HCT116 (cell line): ENCODE measurements at regions not wholly inside any gene's neighbourhood (a gene's known extent, or its start where the extent isn't known, plus 50 kb on each side); places are given as distances from the start of the nearest gene placed in this dataset.

Experiments
- ATAC-seq: fragments of 200-7000 bp; cut with Tn5 transposase; 2 replicates; pipeline ENCODE4 v1.9.1; 2020; ENCODE audit warnings: mild to moderate bottlenecking, moderate library complexity
- BruUV-seq: library from RNA; stranded (reverse); fragments of 400-500 nt; replicated peaks from 2 replicates; lab custom pipeline; 2021; lab: Mats Ljungman, UMichigan
- CTCF ChIA-PET: fragments of 300-600 bp; sonication (Branson Sonifier 250); formaldehyde crosslinking; loops from one replicate; lab custom pipeline; 2021; ENCODE audit warnings: antibody characterized with exemption; lab: Charles Lee
- POLR2A ChIA-PET: fragments of 300-600, 350-600 bp; sonication (Branson Sonifier 250); formaldehyde crosslinking; loops from one replicate; lab custom pipeline; 2021; ENCODE audit warnings: antibody characterized with exemption; lab: Charles Lee
- RAD21 ChIA-PET, 2 experiments: fragments of 300-600 bp; sonication (Branson Sonifier 250); formaldehyde crosslinking; loops; one replicate each; lab custom pipeline; 2023; ENCODE audit warnings: low total read pairs in 2 of 2; ENCODE audit not compliant: uncharacterized antibody in 2 of 2, unreplicated experiment in 2 of 2, low non-redundant PET in 1 of 2; lab: Charles Lee
- DNase-seq: peaks from one replicate; pipeline ENCODE4 v3.0.0-alpha.2; 2010; ENCODE audit warnings: low read depth, low spot score
- H2AFZ ChIP-seq: fragments of 200-600 bp; shearing (Covaris generic), sonication (generic); 2 replicates; pipeline ENCODE4 v1.6.1; 2017; ENCODE audit warnings: low read depth, mixed run types, mixed read lengths, antibody characterized with exemption, low read length; ENCODE audit not compliant: poor library complexity, severe bottlenecking
- H3K27ac ChIP-seq: 2 replicates; pipeline ENCODE4 v1.5.1; 2012; ENCODE audit warnings: low read depth, low read length
- H3K27me3 ChIP-seq: fragments of 200-600 bp; sonication (generic); 2 replicates; pipeline ENCODE4 v1.6.1; 2016; ENCODE audit warnings: mixed run types, low read length, mixed read lengths; ENCODE audit not compliant: insufficient read depth
- H3K36me3 ChIP-seq, 2 experiments: fragments of 200-500 bp in 1 of 2; fragments of 200-600 bp in 1 of 2; sonication (Bioruptor generic) in 1 of 2; sonication (generic) in 1 of 2; 2 replicates each; pipeline versions ENCODE4 v1.5.1 to v1.6.1; 2014 to 2016; ENCODE audit warnings: low read length in 2 of 2, inconsistent platforms in 1 of 2, mixed read lengths in 1 of 2, mixed run types in 1 of 2; ENCODE audit not compliant: insufficient read depth in 2 of 2, control insufficient read depth in 1 of 2
- H3K4me1 ChIP-seq, 2 experiments: fragments of 200-600 bp in 1 of 2; sonication (generic) in 1 of 2; 2 replicates each; pipeline versions ENCODE4 v1.5.1 to v1.6.1; 2012 to 2017; ENCODE audit warnings: low read length in 2 of 2, inconsistent platforms in 1 of 2, mild to moderate bottlenecking in 1 of 2, mixed read lengths in 1 of 2, mixed run types in 1 of 2, moderate library complexity in 1 of 2; ENCODE audit not compliant: insufficient read depth in 2 of 2, control insufficient read depth in 1 of 2
- H3K4me2 ChIP-seq: fragments of 200-600 bp; sonication (generic); 2 replicates; pipeline ENCODE4 v1.6.1; 2017; ENCODE audit warnings: mixed run types, low read length, mixed read lengths
- H3K4me3 ChIP-seq, 2 experiments: fragments of 200-600 bp in 1 of 2; sonication (generic) in 1 of 2; replicated peaks in 1 of 2; 2 replicates each; pipeline ENCODE4 v1.5.1; 2011 to 2016; ENCODE audit warnings: low read length in 2 of 2, control low read depth in 1 of 2, low read depth in 1 of 2, mild to moderate bottlenecking in 1 of 2, mixed read lengths in 1 of 2, mixed run types in 1 of 2
- H3K79me2 ChIP-seq: fragments of 200-600 bp; sonication (generic); 2 replicates; pipeline ENCODE4 v1.6.1; 2017; ENCODE audit warnings: mild to moderate bottlenecking, mixed run types, low read length, moderate library complexity, mixed read lengths; ENCODE audit not compliant: insufficient read depth
- H3K9ac ChIP-seq: fragments of 200-600 bp; sonication (generic); 2 replicates; pipeline ENCODE4 v1.6.1; 2016; ENCODE audit warnings: low read length, mixed read lengths
- H3K9me2 ChIP-seq: fragments of 200-600 bp; sonication (generic), shearing (Covaris generic); 2 replicates; pipeline ENCODE4 v1.6.1; 2017; ENCODE audit warnings: mixed run types, mild to moderate bottlenecking, moderate library complexity; ENCODE audit not compliant: insufficient read depth
- H3K9me3 ChIP-seq, 2 experiments: fragments of 200-500 bp in 1 of 2; fragments of 200-600 bp in 1 of 2; sonication (Bioruptor generic) in 1 of 2; sonication (generic) in 1 of 2; 2 replicates each; pipeline ENCODE4 v1.6.1; 2014 to 2017; ENCODE audit warnings: low read length in 2 of 2, mixed read lengths in 2 of 2, inconsistent platforms in 1 of 2, low read depth in 1 of 2, mild to moderate bottlenecking in 1 of 2, mixed run types in 1 of 2, moderate library complexity in 1 of 2; ENCODE audit not compliant: control insufficient read depth in 1 of 2, insufficient read depth in 1 of 2
- H4K20me1 ChIP-seq: fragments of 200-600 bp; sonication (generic), shearing (Covaris generic); 2 replicates; pipeline ENCODE4 v1.6.1; 2017; ENCODE audit warnings: mixed run types, mild to moderate bottlenecking, moderate library complexity; ENCODE audit not compliant: insufficient read depth
- EGR1 ChIP-seq: IDR thresholded peaks from 2 replicates; pipeline ENCODE4 v1.6.1; 2012; ENCODE audit warnings: low read depth
- EZH2 ChIP-seq: fragments of 200-600 bp; sonication (generic); IDR thresholded peaks from 2 replicates; pipeline ENCODE4 v1.6.1; 2017; ENCODE audit warnings: antibody characterized with exemption, mixed run types
- POLR2A ChIP-seq: IDR thresholded peaks from 2 replicates; pipeline ENCODE4 v1.7.0; 2011; ENCODE audit warnings: borderline replicate concordance; ENCODE audit not compliant: insufficient read depth, insufficient read length; ENCODE audit errors: extremely low read depth
- POLR2AphosphoS5 ChIP-seq: IDR thresholded peaks from 2 replicates; pipeline ENCODE4 v1.6.1; 2011; ENCODE audit warnings: mild to moderate bottlenecking, low read depth, low read length, moderate library complexity
- RAD21 ChIP-seq: IDR thresholded peaks from 2 replicates; pipeline ENCODE4 v1.6.1; 2012; ENCODE audit warnings: low read depth, mild to moderate bottlenecking
- SIN3A ChIP-seq: IDR thresholded peaks from 2 replicates; pipeline ENCODE4 v1.6.1; 2012; ENCODE audit warnings: low read depth
- SP1 ChIP-seq: IDR thresholded peaks from 2 replicates; pipeline ENCODE4 v1.6.1; 2012; ENCODE audit warnings: low read depth
- SRF ChIP-seq: IDR thresholded peaks from 2 replicates; pipeline ENCODE4 v1.6.1; 2012; ENCODE audit warnings: low read depth
- TCF7L2 ChIP-seq: IDR thresholded peaks from 2 replicates; pipeline ENCODE4 v1.7.0; 2011; ENCODE audit warnings: borderline replicate concordance, inconsistent platforms; ENCODE audit not compliant: insufficient read depth, insufficient read length; ENCODE audit errors: extremely low read depth
- YY1 ChIP-seq: IDR thresholded peaks from 2 replicates; pipeline ENCODE4 v1.6.1; 2011; ENCODE audit warnings: low read length, low read depth, moderate library complexity, mild to moderate bottlenecking; ENCODE audit not compliant: insufficient replicate concordance; ENCODE audit errors: extremely low read depth
- ZNF274 ChIP-seq: fragments of 200-500 bp; sonication (Bioruptor generic); IDR thresholded peaks from 2 replicates; pipeline ENCODE4 v1.6.1; 2014; ENCODE audit warnings: mild to moderate bottlenecking, low read depth, low read length, inconsistent platforms
- intact Hi-C: fragments of 100-400 bp; cut with micrococcal nuclease; formaldehyde crosslinking; loops from 2 replicates; pipeline ENCODE4 v1.10.0; 2022
- TF ChIP-seq, protein P1 (sequence below): IDR thresholded peaks from 2 replicates; pipeline ENCODE4 v1.6.1; 2012; ENCODE audit warnings: low read depth
- TF ChIP-seq, protein P2 (sequence below), 3 experiments: fragments of 200-600 bp in 1 of 3; sonication (generic) in 1 of 3; IDR thresholded peaks in 2 of 3; conservative IDR thresholded peaks in 1 of 3; 2 replicates each; pipeline ENCODE4 v1.5.1; 2012 to 2017; ENCODE audit warnings: low read depth in 2 of 3, low read length in 2 of 3, antibody characterized with exemption in 1 of 3, borderline replicate concordance in 1 of 3, control low read depth in 1 of 3, mild to moderate bottlenecking in 1 of 3, mixed read lengths in 1 of 3, mixed run types in 1 of 3, moderate library complexity in 1 of 3; ENCODE audit not compliant: insufficient read depth in 1 of 3

DNA sequence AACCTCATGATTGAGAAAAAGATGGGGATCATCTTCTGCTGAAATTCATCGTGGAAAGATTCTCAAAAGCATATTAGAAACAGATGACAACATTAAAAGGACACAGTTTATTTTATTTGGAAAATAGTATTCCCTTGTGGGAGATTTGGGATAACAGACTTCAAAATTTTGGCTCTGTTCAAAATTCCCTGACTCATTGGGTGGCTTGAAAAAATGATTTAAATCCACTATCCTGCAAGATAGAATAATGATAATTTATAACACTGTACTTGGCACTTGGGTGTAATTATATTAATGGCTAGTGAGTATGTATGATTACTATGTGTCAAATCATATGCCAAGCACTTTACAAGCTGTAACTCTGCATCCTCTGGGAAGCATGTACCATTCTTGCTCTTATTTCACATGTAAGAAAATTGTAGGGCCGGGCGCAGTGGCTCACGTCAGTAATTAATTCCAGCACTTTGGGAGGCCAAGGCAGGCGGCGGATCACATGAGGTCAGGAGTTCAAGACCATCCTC is 128.8 kb downstream of the LMNTD1 start:
- no peak overlapping the region for H3K4me3 ChIP-seq
- no peak overlapping the region for H3K4me2 ChIP-seq
- TF ChIP-seq, protein P1, sequence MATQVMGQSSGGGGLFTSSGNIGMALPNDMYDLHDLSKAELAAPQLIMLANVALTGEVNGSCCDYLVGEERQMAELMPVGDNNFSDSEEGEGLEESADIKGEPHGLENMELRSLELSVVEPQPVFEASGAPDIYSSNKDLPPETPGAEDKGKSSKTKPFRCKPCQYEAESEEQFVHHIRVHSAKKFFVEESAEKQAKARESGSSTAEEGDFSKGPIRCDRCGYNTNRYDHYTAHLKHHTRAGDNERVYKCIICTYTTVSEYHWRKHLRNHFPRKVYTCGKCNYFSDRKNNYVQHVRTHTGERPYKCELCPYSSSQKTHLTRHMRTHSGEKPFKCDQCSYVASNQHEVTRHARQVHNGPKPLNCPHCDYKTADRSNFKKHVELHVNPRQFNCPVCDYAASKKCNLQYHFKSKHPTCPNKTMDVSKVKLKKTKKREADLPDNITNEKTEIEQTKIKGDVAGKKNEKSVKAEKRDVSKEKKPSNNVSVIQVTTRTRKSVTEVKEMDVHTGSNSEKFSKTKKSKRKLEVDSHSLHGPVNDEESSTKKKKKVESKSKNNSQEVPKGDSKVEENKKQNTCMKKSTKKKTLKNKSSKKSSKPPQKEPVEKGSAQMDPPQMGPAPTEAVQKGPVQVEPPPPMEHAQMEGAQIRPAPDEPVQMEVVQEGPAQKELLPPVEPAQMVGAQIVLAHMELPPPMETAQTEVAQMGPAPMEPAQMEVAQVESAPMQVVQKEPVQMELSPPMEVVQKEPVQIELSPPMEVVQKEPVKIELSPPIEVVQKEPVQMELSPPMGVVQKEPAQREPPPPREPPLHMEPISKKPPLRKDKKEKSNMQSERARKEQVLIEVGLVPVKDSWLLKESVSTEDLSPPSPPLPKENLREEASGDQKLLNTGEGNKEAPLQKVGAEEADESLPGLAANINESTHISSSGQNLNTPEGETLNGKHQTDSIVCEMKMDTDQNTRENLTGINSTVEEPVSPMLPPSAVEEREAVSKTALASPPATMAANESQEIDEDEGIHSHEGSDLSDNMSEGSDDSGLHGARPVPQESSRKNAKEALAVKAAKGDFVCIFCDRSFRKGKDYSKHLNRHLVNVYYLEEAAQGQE: no peak
- TF ChIP-seq ZNF274: no peak
- no peak for TF ChIP-seq EGR1
- TF ChIP-seq, all 23 proteins: peak for 0
- RAD21 ChIA-PET: no interaction called here
- intact Hi-C loops: no loop called here
- DNase-seq (no peak), ATAC-seq (no peak)
- H2AFZ ChIP-seq: no peak overlapping the region
- H4K20me1 ChIP-seq: no peaks in the 10 kb centered on the region
- no peak overlapping the region for H3K9ac ChIP-seq
- no peaks in the 10 kb centered on the region for H3K9me2 ChIP-seq
- CTCF ChIA-PET: interaction anchor here (1.1 kb wide), 1 partner anchor 9 kb away, joined by 4 read pairs; no protein-coding TSS in a partner anchor
- no peaks in the 10 kb centered on the region for H3K79me2 ChIP-seq
- no peaks in the 10 kb centered on the region for H3K9me3 ChIP-seq
- H3K27me3 ChIP-seq: no peaks in the 10 kb centered on the region
- BruUV-seq: no TSS peak
- no peaks in the 10 kb centered on the region for H3K4me1 ChIP-seq
- no peak overlapping the region for H3K27ac ChIP-seq
- POLR2A ChIA-PET: no interaction called here
- no peaks in the 10 kb centered on the region for H3K36me3 ChIP-seq

DNA sequence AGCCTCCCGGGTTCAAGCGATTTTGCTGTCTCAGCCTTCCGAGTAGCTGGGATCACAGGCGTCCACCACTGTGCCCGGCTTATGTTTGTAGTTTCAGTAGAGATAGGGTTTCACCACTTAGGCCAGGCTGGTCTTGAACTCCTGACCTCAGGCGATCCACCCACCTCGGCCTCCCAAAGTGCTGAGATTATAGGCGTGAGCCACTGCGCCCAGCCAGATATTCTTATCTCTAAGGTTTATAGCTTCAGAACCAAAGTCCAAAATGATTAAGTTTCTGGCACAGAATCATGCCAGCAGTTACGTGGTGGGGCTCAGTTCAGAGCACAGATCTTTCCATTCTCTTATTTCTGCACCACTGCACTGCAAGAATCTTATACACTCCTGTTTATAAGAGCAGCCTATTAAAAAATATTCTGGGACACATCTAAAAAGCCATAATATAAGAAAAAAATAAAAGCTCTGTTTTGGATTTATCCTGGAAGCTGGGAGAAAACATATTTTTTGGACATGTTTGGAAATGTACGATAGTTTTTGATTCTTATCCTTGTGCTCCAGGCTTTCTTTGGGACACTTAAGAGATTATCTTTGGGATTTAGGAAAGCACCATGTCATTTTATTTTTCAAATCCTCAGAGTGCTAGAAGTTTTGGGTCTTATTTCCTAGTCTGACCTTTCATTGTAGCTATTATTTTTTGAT is 129.6 kb downstream of the LMNTD1 start:
- no peaks in the 10 kb centered on the region for H3K79me2 ChIP-seq
- ATAC-seq: no peak
- H3K4me1 ChIP-seq: no peaks in the 10 kb centered on the region
- BruUV-seq: no TSS peak
- intact Hi-C loops: no loop called here
- no peaks in the 10 kb centered on the region for H3K27me3 ChIP-seq
- H3K4me2 ChIP-seq: no peak overlapping the region
- H3K9me3 ChIP-seq: no peaks in the 10 kb centered on the region
- TF ChIP-seq RAD21 (no peak), POLR2AphosphoS5 (no peak), YY1 (no peak), SIN3A (no peak), TCF7L2 (no peak), SRF (no peak), POLR2A (no peak), ZNF274 (no peak), EGR1 (no peak), EZH2 (no peak), SP1 (no peak)
- TF ChIP-seq, protein P2, sequence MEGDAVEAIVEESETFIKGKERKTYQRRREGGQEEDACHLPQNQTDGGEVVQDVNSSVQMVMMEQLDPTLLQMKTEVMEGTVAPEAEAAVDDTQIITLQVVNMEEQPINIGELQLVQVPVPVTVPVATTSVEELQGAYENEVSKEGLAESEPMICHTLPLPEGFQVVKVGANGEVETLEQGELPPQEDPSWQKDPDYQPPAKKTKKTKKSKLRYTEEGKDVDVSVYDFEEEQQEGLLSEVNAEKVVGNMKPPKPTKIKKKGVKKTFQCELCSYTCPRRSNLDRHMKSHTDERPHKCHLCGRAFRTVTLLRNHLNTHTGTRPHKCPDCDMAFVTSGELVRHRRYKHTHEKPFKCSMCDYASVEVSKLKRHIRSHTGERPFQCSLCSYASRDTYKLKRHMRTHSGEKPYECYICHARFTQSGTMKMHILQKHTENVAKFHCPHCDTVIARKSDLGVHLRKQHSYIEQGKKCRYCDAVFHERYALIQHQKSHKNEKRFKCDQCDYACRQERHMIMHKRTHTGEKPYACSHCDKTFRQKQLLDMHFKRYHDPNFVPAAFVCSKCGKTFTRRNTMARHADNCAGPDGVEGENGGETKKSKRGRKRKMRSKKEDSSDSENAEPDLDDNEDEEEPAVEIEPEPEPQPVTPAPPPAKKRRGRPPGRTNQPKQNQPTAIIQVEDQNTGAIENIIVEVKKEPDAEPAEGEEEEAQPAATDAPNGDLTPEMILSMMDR (IDR thresholded peaks at IDR 0.05 in 2 of 3, conservative IDR thresholded peaks at IDR 0.05 in 1 of 3; ENCODE audit: borderline replicate concordance in 1 of 3, insufficient read depth in 1 of 3, low read depth in 2 of 3, low read length in 2 of 3): no peak
- no peak overlapping the region for H2AFZ ChIP-seq
- no peak for DNase-seq
- H3K9me2 ChIP-seq: no peaks in the 10 kb centered on the region
- H3K36me3 ChIP-seq: no peaks in the 10 kb centered on the region
- no peak overlapping the region for H3K27ac ChIP-seq
- RAD21 ChIA-PET: no interaction called here
- H3K9ac ChIP-seq: no peak overlapping the region
- no peak overlapping the region for H3K4me3 ChIP-seq
- CTCF ChIA-PET: interaction anchor here (1.1 kb wide), 1 partner anchor 10 kb away, joined by 4 read pairs; no protein-coding TSS in a partner anchor
- POLR2A ChIA-PET: no interaction called here
- no peaks in the 10 kb centered on the region for H4K20me1 ChIP-seq
